Bronchial epithelial cell (primary cell): ENCODE measurements at regions not wholly inside any gene's neighbourhood (a gene's known extent, or its start where the extent isn't known, plus 50 kb on each side); places are given as distances from the start of the nearest gene placed in this dataset.

ENCODE experiments used
- DNase-seq: peaks from one replicate; pipeline ENCODE4 v3.0.0-alpha.2; 2010; ENCODE audit warnings: low read depth
- FAIRE-seq: peaks from 2 replicates; lab custom pipeline; 2011; peaks lifted over from hg19 to GRCh38; lab: Jason Lieb, UNC
- H3K27me3 ChIP-seq: 2 replicates; pipeline ENCODE4 v1.5.1; 2011; ENCODE audit warnings: low read length; ENCODE audit not compliant: control insufficient read depth, insufficient read depth
- H3K36me3 ChIP-seq: 2 replicates; pipeline ENCODE4 v1.5.1; 2011; ENCODE audit warnings: low read length; ENCODE audit not compliant: control insufficient read depth, insufficient read depth
- H3K4me3 ChIP-seq: 2 replicates; pipeline ENCODE4 v1.5.1; 2011; ENCODE audit warnings: mild to moderate bottlenecking, low read depth, low read length, control low read depth
- TF ChIP-seq, protein P1 (sequence below): IDR thresholded peaks from 2 replicates; pipeline ENCODE4 v1.5.1; 2011; ENCODE audit warnings: mild to moderate bottlenecking, moderate library complexity, low read length, control low read depth, inconsistent platforms; ENCODE audit not compliant: insufficient read depth, severe bottlenecking

DNA sequence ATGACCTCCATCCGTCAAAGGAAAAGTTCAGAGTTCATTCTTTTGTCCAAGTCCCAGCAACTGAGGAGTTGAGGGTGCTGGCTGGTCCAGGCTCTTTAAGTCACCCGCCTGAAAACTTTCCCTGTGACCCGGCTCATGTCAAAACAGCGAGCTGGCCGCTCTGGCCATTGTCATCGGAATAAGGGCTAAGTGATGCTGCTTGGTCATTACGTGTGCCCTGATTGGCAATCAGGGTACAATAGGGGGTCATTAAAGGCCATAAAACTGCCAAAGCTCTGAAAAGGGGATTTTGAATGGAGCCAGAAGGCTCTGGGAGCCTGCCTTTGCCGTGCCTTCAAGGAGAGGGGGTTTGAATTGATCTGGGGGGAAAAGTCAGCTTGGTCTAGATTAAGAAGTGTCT is 88.5 kb upstream of the IRX3 start:
- Histone ChIP-seq H3K36me3 (no peaks in the 10 kb centered on the region), H3K27me3 (no peaks in the 10 kb centered on the region), H3K4me3 (no peak overlapping the region)
- TF ChIP-seq, protein P1, sequence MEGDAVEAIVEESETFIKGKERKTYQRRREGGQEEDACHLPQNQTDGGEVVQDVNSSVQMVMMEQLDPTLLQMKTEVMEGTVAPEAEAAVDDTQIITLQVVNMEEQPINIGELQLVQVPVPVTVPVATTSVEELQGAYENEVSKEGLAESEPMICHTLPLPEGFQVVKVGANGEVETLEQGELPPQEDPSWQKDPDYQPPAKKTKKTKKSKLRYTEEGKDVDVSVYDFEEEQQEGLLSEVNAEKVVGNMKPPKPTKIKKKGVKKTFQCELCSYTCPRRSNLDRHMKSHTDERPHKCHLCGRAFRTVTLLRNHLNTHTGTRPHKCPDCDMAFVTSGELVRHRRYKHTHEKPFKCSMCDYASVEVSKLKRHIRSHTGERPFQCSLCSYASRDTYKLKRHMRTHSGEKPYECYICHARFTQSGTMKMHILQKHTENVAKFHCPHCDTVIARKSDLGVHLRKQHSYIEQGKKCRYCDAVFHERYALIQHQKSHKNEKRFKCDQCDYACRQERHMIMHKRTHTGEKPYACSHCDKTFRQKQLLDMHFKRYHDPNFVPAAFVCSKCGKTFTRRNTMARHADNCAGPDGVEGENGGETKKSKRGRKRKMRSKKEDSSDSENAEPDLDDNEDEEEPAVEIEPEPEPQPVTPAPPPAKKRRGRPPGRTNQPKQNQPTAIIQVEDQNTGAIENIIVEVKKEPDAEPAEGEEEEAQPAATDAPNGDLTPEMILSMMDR: no peak
- FAIRE-seq (no peak), DNase-seq (no peak)

DNA sequence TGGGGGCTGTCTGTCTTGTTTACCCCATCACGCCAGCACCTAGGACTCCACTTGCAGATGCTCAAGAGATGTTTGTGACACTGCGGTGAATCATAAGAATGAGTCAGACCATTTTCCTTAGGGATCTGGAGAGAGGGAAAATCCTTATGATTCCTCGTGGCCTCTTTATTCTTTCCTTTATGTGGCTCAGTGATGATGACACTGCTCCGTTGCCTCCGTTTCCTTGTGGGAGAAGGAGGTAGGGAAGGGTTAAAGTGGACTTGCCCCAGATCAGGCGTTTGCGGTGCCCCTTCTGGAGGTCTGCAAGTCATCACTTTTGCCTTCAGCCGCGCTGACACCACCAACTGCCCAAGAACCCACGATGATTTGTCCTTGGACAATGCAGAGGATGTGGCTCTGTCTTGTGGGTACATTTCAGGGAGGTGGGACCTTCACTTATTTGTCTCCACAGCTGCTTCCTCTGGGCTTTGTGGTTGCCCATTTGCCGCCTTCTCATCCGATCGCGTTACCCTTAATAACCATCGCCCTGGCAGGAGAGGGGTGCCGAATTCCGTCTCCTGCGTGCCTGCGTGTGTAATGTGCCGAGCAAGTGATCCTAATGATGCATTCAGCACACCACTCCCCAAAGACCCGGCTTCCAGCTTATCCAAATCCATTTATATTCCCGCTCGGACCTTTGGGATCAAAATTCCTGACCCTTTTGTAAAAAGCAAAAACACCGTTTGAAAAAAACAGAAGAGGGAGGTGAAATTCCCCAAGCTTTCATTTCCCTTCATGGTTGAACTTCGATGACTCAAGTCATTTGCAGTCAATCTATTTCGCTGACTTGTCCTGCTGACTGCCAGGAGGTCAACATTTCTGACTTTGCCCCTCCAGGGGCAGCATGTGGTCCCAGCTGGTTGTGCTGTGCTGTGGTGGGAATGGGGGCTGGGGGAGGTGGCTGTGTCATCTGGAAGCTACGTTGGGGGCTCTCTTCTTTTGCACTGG is 87.2 kb upstream of the IRX3 start:
- H3K36me3 ChIP-seq: no peaks in the 10 kb centered on the region
- no peak for FAIRE-seq
- DNase-seq: peak; percentile 82
- TF ChIP-seq, protein P1: no peak
- H3K27me3 ChIP-seq: no peaks in the 10 kb centered on the region
- no peak overlapping the region for H3K4me3 ChIP-seq

DNA sequence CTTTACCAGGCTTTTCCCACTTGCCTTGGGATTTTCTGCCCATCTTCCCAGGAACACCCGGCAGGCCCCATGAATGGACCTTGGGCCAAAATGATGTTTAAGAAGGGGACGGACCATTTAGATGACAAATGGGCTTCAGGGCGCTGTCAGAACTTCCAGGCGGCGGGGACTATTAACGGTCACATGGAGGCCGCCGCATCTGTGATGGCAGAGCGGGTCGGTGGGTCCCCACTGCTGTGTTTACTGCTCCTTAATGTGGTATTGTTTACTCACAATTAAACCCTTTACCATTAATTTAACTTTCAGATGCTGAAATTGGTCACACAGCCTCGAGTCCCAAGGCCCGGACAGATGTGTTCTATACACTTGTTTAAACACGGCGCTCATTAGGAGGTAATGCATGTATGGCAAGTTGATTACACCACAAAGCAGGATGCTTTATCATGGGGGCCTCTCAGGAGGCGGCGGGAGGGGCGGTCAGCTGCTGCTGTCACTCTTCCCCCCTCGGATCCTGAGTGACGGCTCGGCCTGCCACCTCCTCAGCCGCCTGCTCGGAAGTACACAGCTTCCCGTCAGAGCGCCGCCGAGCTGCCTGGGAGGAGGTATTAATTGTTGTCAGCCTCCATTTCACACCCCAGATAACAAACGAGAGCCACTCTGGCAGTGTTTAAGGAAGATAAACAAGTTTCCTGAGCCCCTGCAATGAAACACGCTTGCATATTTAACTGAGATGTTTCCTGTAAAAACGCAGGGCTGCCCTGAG is 83.9 kb upstream of the IRX3 start:
- TF ChIP-seq, protein P1: no peak
- DNase-seq: no peak
- FAIRE-seq: no peak
- Histone ChIP-seq H3K4me3 (no peak overlapping the region), H3K36me3 (no peaks in the 10 kb centered on the region), H3K27me3 (no peaks in the 10 kb centered on the region)

DNA sequence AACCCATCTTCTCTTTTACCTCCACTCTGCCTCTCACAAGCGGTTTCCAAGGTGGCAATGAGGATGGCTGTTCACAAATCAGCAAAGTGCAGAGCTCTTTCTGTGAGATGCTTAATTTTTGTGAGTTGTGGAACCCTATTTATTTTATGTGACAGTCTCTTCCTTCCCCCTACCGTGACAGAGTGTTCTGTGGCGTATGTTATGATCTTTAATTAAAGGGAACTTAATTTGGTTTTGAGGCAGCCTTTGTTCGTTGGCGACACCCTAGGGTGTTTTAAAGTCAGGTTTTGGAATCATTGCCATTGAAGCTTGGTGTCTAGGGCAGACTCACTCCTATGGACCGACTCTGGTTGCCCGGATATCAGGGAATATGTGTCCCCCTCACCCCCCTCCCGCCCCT is 83.3 kb upstream of the IRX3 start:
- TF ChIP-seq, protein P1: no peak
- Histone ChIP-seq H3K36me3 (no peaks in the 10 kb centered on the region), H3K4me3 (no peak overlapping the region), H3K27me3 (no peaks in the 10 kb centered on the region)
- no peak for FAIRE-seq
- DNase-seq: no peak

DNA sequence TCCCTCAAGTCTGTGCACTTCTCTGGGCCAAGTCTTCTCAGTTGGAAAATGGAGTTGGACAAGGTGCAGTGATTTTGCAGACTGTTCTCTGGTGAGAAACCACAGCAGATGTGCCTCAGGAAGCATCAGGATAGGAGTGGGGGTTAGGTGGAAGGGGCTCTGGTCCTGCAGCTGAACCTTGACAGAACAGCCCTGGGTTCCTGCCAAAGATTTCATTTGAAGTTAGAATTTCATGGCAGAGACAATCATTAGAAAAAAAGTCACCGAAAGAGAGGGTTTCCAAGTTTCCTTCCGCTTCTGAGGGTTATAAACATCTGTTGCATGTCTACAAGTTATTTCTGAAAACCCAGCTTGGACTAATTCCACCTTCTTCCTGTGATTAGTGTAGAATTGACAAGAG is 80.4 kb upstream of the IRX3 start:
- Histone ChIP-seq H3K36me3 (no peaks in the 10 kb centered on the region), H3K27me3 (no peaks in the 10 kb centered on the region), H3K4me3 (no peak overlapping the region)
- TF ChIP-seq, protein P1: no peak
- DNase-seq (no peak), FAIRE-seq (no peak)
